KMS-11 (cell line): ENCODE measurements at regions not wholly inside any gene's neighbourhood (a gene's known extent, or its start where the extent isn't known, plus 50 kb on each side); places are given as distances from the start of the nearest gene placed in this dataset.

Experiments used
- H2AFZ ChIP-seq: fragments of 200-600 bp; sonication (generic); 2 replicates; pipeline ENCODE4 v1.6.1; 2016; ENCODE audit warnings: antibody characterized with exemption, mixed run types, low read depth
- H3K27ac ChIP-seq: fragments of 200-600 bp; sonication (generic); 2 replicates; pipeline ENCODE4 v1.6.1; 2016; ENCODE audit warnings: mild to moderate bottlenecking, mixed run types
- H3K27me3 ChIP-seq: fragments of 200-600 bp; sonication (generic); 2 replicates; pipeline ENCODE4 v1.6.1; 2017; ENCODE audit warnings: mild to moderate bottlenecking, low read depth, mixed run types, moderate library complexity; ENCODE audit not compliant: insufficient read depth
- H3K36me3 ChIP-seq: fragments of 200-600 bp; sonication (generic); 2 replicates; pipeline ENCODE4 v1.6.1; 2017; ENCODE audit warnings: mild to moderate bottlenecking, mixed run types; ENCODE audit not compliant: insufficient read depth
- H3K4me1 ChIP-seq: fragments of 200-600 bp; sonication (generic); 2 replicates; pipeline ENCODE4 v1.6.1; 2016; ENCODE audit warnings: mild to moderate bottlenecking, low read depth, mixed run types; ENCODE audit not compliant: poor library complexity, severe bottlenecking
- H3K4me2 ChIP-seq: fragments of 200-600 bp; sonication (generic); 2 replicates; pipeline ENCODE4 v1.7.0; 2016; ENCODE audit warnings: mild to moderate bottlenecking, mixed run types
- H3K4me3 ChIP-seq: fragments of 200-600 bp; sonication (generic); IDR thresholded peaks from 2 replicates; pipeline ENCODE4 v1.6.1; 2017; ENCODE audit warnings: low read depth, low read length, mixed read lengths; ENCODE audit not compliant: insufficient read depth
- H3K79me2 ChIP-seq: fragments of 200-600 bp; sonication (generic); 2 replicates; pipeline ENCODE4 v1.6.1; 2016; ENCODE audit warnings: low read depth, mixed run types; ENCODE audit not compliant: insufficient read depth
- H3K9ac ChIP-seq: fragments of 200-600 bp; sonication (generic); 2 replicates; pipeline ENCODE4 v1.6.1; 2016; ENCODE audit warnings: mild to moderate bottlenecking, mixed run types
- H4K20me1 ChIP-seq: fragments of 200-600 bp; sonication (generic); 2 replicates; pipeline ENCODE4 v1.6.1; 2016; ENCODE audit warnings: mild to moderate bottlenecking, mixed run types; ENCODE audit not compliant: insufficient read depth
- CTCF ChIP-seq: fragments of 200-600 bp; sonication (generic); conservative IDR thresholded peaks from 2 replicates; pipeline ENCODE4 v1.6.1; 2017; ENCODE audit warnings: low read depth, mild to moderate bottlenecking, antibody characterized with exemption, low read length, moderate library complexity, mixed read lengths

GRCh38 chr5:125503946-125504345 is 757.5 kb upstream of the ZNF608 start:
- TF ChIP-seq CTCF, result no peak
- H3K4me2 ChIP-seq, result no peak overlapping the region
- no peaks in the 10 kb centered on the region for H3K79me2 ChIP-seq
- no peak overlapping the region for H2AFZ ChIP-seq
- H3K4me3 ChIP-seq, result no peak overlapping the region
- no peaks in the 10 kb centered on the region for H3K4me1 ChIP-seq
- H4K20me1 ChIP-seq, result no peaks in the 10 kb centered on the region
- no peaks in the 10 kb centered on the region for H3K27me3 ChIP-seq
- H3K27ac ChIP-seq, result no peak overlapping the region
- H3K36me3 ChIP-seq, result no peaks in the 10 kb centered on the region
- H3K9ac ChIP-seq, result no peak overlapping the region

GRCh38 chr5:125505115-125505514 is 758.7 kb upstream of the ZNF608 start:
- H3K27me3 ChIP-seq, result no peaks in the 10 kb centered on the region
- H3K36me3 ChIP-seq, result no peaks in the 10 kb centered on the region
- no peaks in the 10 kb centered on the region for H3K4me1 ChIP-seq
- no peak overlapping the region for H3K4me3 ChIP-seq
- H3K4me2 ChIP-seq, result no peak overlapping the region
- no peak overlapping the region for H3K27ac ChIP-seq
- H2AFZ ChIP-seq, result no peak overlapping the region
- no peak for TF ChIP-seq CTCF
- no peak overlapping the region for H3K9ac ChIP-seq
- H4K20me1 ChIP-seq, result no peaks in the 10 kb centered on the region
- H3K79me2 ChIP-seq, result no peaks in the 10 kb centered on the region

GRCh38 chr5:125506124-125506523 is 759.7 kb upstream of the ZNF608 start:
- no peak overlapping the region for H3K27ac ChIP-seq
- no peak for TF ChIP-seq CTCF
- H2AFZ ChIP-seq, result no peak overlapping the region
- H3K27me3 ChIP-seq, result no peaks in the 10 kb centered on the region
- no peaks in the 10 kb centered on the region for H3K79me2 ChIP-seq
- H3K9ac ChIP-seq, result no peak overlapping the region
- H4K20me1 ChIP-seq, result no peaks in the 10 kb centered on the region
- H3K4me1 ChIP-seq, result no peaks in the 10 kb centered on the region
- no peak overlapping the region for H3K4me2 ChIP-seq
- no peak overlapping the region for H3K4me3 ChIP-seq
- no peaks in the 10 kb centered on the region for H3K36me3 ChIP-seq

GRCh38 chr5:125508225-125508624 is 761.8 kb upstream of the ZNF608 start:
- no peak overlapping the region for H3K9ac ChIP-seq
- no peak overlapping the region for H3K4me2 ChIP-seq
- no peak overlapping the region for H3K4me3 ChIP-seq
- H3K36me3 ChIP-seq, result no peaks in the 10 kb centered on the region
- no peaks in the 10 kb centered on the region for H4K20me1 ChIP-seq
- H2AFZ ChIP-seq, result no peak overlapping the region
- TF ChIP-seq CTCF, result no peak
- no peak overlapping the region for H3K27ac ChIP-seq
- no peaks in the 10 kb centered on the region for H3K27me3 ChIP-seq
- H3K4me1 ChIP-seq, result no peaks in the 10 kb centered on the region
- no peaks in the 10 kb centered on the region for H3K79me2 ChIP-seq

GRCh38 chr5:125510651-125511050 is 764.2 kb upstream of the ZNF608 start:
- Histone ChIP-seq H3K4me3 (no peak overlapping the region), H3K9ac (no peak overlapping the region), H3K4me1 (no peaks in the 10 kb centered on the region), H3K79me2 (no peaks in the 10 kb centered on the region), H3K27me3 (no peaks in the 10 kb centered on the region), H4K20me1 (no peaks in the 10 kb centered on the region), H3K36me3 (no peaks in the 10 kb centered on the region), H2AFZ (no peak overlapping the region), H3K4me2 (no peak overlapping the region), H3K27ac (no peak overlapping the region)
- TF ChIP-seq CTCF, result no peak
